ENCODE measurements at regions not wholly inside any gene's neighbourhood (a gene's known extent, or its start where the extent isn't known, plus 50 kb on each side); places are given as distances from the start of the nearest gene placed in this dataset.

DNA sequence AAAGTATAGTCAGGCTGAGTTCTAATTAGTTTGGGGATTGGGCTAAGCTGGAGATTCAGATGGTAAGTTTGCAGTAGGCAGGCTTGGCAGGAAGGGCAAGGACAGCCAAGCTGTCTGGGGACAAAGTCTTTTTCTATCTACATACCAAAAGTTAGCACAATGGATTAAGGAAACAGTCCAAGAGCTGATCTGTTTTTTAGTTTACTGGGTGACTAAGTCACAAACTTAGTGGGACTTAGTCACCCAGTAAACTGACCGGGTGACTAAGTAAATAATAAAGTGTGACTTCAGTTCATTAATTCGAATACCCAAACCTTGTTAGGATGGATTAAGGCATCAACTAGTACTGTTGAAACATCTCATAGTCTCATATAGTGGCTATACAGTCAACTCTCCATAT is 1386.0 kb upstream of the CELF4 start:
- no peak for TF ChIP-seq POLR2AphosphoS5 (IDR thresholded peaks at IDR 0.05)
- no peak for TF ChIP-seq POLR2A (IDR thresholded peaks at IDR 0.05)
- TF ChIP-seq, protein P1, sequence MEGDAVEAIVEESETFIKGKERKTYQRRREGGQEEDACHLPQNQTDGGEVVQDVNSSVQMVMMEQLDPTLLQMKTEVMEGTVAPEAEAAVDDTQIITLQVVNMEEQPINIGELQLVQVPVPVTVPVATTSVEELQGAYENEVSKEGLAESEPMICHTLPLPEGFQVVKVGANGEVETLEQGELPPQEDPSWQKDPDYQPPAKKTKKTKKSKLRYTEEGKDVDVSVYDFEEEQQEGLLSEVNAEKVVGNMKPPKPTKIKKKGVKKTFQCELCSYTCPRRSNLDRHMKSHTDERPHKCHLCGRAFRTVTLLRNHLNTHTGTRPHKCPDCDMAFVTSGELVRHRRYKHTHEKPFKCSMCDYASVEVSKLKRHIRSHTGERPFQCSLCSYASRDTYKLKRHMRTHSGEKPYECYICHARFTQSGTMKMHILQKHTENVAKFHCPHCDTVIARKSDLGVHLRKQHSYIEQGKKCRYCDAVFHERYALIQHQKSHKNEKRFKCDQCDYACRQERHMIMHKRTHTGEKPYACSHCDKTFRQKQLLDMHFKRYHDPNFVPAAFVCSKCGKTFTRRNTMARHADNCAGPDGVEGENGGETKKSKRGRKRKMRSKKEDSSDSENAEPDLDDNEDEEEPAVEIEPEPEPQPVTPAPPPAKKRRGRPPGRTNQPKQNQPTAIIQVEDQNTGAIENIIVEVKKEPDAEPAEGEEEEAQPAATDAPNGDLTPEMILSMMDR (IDR thresholded peaks at IDR 0.05): no peak

Data from sigmoid colon (tissue), 4 donors.